Ectodermal cell (in vitro differentiated cells): ENCODE measurements at regions not wholly inside any gene's neighbourhood (a gene's known extent, or its start where the extent isn't known, plus 50 kb on each side); places are given as distances from the start of the nearest gene placed in this dataset.

ENCODE experiments used
- H3K27ac ChIP-seq: 2 replicates; pipeline ENCODE4 v1.7.0; 2013; ENCODE audit warnings: mild to moderate bottlenecking, low read depth, low read length; ENCODE audit not compliant: insufficient read depth, poor library complexity, severe bottlenecking
- H3K27me3 ChIP-seq: 2 replicates; pipeline ENCODE4 v1.7.0; 2013; ENCODE audit warnings: mild to moderate bottlenecking, low read length; ENCODE audit not compliant: insufficient read depth, control insufficient read depth, poor library complexity, severe bottlenecking
- H3K36me3 ChIP-seq: one replicate; pipeline ENCODE4 v1.7.0; 2013; ENCODE audit warnings: low read length; ENCODE audit not compliant: control insufficient read depth, insufficient read depth
- H3K4me1 ChIP-seq: one replicate; pipeline ENCODE4 v1.7.0; 2013; ENCODE audit warnings: low read length; ENCODE audit not compliant: control insufficient read depth, insufficient read depth
- H3K4me3 ChIP-seq: 2 replicates; pipeline ENCODE4 v1.7.0; 2013; ENCODE audit warnings: low read depth, low read length, control low read depth; ENCODE audit not compliant: insufficient read depth
- H3K9me3 ChIP-seq: 2 replicates; pipeline ENCODE4 v1.7.0; 2013; ENCODE audit warnings: mild to moderate bottlenecking, low read length, moderate library complexity; ENCODE audit not compliant: control insufficient read depth
- WGBS, 2 experiments: methylation state at CpG; one replicate each; pipeline ENCODE4 v1.1.7; 2013; ENCODE audit warnings: missing lambda C conversion rate in 2 of 2; 5-methylcytosine and 5-hydroxymethylcytosine counted together

DNA sequence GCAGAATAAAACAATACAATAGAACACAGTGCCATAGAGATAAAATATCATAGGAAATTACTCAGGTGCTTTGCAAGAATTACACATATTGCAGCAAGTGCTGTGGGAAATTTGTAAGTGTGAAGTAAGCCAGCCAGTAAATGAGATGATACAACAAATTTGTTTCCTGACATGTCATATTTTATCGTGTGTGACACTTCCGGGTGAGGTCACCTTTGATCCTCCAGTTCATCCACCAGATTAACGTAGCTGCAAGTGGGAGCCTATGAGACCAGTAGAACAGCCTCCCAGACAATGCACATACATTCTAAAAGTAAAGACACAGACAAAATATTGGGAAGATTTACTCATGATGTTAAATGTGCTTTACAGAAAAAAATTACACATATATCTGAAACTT, 72.2 kb downstream of the PRDM9 start:
- Histone ChIP-seq H3K9me3 (no peaks in the 10 kb centered on the region), H3K4me3 (no peak overlapping the region)

DNA sequence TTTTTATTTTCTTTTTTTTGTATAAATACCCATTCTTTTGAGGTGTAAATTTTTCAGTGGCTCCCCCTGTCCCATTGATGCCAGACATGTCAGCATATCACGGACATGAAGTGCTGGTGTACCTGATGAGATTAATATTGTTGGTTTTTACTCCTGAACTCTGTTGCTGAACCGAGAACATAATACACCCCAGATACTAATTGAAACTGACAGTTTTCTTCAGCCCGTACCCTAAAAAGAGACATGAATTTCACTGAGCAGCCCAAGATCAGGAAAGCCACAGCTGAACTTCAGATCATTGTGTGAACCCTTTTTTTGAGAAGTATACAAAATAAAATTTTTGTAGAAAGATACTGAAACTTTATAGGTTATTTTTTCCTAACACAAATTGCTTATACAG, 75.7 kb downstream of the PRDM9 start:
- no peak overlapping the region for H3K27ac ChIP-seq
- no peaks in the 10 kb centered on the region for H3K36me3 ChIP-seq
- 73 to 93% methylated on average over 2 to 3 of the region's 3 CpGs for WGBS, 2 experiments
- H3K4me1 ChIP-seq = no peaks in the 10 kb centered on the region
- no peaks in the 10 kb centered on the region for H3K27me3 ChIP-seq
- no peak overlapping the region for H3K4me3 ChIP-seq
- no peaks in the 10 kb centered on the region for H3K9me3 ChIP-seq

More for the DNA sequence above, 72.2 kb downstream of the PRDM9 start:
- H3K4me1 ChIP-seq = no peaks in the 10 kb centered on the region
- no peaks in the 10 kb centered on the region for H3K27me3 ChIP-seq
- WGBS, 2 experiments = 91 to 98% methylated on average over 3 of the region's 3 CpGs
- H3K27ac ChIP-seq = no peak overlapping the region
- H3K36me3 ChIP-seq = no peaks in the 10 kb centered on the region

DNA sequence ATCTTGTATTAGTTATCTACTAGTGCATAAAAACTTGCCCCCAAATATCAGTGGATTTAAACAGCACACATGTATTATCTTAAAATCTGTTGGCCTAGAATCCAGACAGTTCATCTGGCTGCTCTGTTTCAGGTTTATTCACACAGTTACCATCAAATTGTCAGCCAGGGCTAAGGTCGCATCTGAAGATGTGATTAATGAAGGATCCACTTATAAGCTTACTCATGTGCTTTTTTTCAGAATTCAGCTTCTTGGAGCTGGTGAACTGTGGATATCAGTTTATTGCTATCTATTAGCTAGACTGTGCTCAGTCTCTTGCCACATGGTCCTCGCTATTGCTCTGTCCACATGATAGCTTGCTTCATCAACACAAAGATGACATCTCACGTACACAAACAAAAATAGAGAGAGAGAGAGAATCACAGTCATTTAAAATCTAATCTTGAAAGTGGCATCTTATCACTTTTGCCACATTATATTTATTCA, 81.5 kb downstream of the PRDM9 start:
- WGBS, 2 experiments = 91 to 95% methylated on average over 3 of the region's 3 CpGs
- H3K4me3 ChIP-seq = no peak overlapping the region
- no peak overlapping the region for H3K27ac ChIP-seq

DNA sequence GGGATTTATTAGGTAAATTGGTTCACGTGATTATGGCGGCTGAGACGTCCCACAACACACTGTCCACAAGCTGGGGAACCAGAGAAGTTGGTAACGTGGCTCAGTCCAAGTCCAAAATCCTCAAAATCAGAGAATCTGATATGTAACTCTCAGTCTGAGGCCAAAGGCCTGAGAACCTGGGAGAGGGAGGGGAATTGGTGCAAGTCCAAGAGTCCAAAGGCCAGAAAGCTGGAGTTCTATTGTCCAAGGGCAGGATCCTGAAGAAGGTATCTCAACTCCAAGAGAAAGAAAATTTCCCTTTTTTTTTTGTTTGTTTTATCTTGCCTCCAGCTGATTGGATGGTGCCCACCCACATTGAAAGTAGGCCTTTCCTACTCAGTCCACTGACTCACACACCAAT, 83.8 kb downstream of the PRDM9 start:
- WGBS, 2 experiments = 86 to 94% methylated on average over 4 of the region's 4 CpGs

More for the DNA sequence above, 81.5 kb downstream of the PRDM9 start:
- H3K36me3 ChIP-seq = no peaks in the 10 kb centered on the region
- no peaks in the 10 kb centered on the region for H3K4me1 ChIP-seq
- H3K9me3 ChIP-seq = no peaks in the 10 kb centered on the region
- H3K27me3 ChIP-seq = no peaks in the 10 kb centered on the region

GRCh38 chr5:23606927-23607326, 99.5 kb downstream of the PRDM9 start:
- H3K4me3 ChIP-seq = no peak overlapping the region
- no peaks in the 10 kb centered on the region for H3K27me3 ChIP-seq
- H3K9me3 ChIP-seq = no peaks in the 10 kb centered on the region
- no peaks in the 10 kb centered on the region for H3K36me3 ChIP-seq
- H3K4me1 ChIP-seq = no peaks in the 10 kb centered on the region
- H3K27ac ChIP-seq = no peak overlapping the region
- WGBS, 2 experiments = 87 to 96% methylated on average over 2 of the region's 2 CpGs

More for the DNA sequence above, 83.8 kb downstream of the PRDM9 start:
- no peak overlapping the region for H3K27ac ChIP-seq
- H3K36me3 ChIP-seq = no peaks in the 10 kb centered on the region
- H3K4me1 ChIP-seq = no peaks in the 10 kb centered on the region
- no peak overlapping the region for H3K4me3 ChIP-seq
- no peaks in the 10 kb centered on the region for H3K9me3 ChIP-seq
- H3K27me3 ChIP-seq = no peaks in the 10 kb centered on the region

DNA sequence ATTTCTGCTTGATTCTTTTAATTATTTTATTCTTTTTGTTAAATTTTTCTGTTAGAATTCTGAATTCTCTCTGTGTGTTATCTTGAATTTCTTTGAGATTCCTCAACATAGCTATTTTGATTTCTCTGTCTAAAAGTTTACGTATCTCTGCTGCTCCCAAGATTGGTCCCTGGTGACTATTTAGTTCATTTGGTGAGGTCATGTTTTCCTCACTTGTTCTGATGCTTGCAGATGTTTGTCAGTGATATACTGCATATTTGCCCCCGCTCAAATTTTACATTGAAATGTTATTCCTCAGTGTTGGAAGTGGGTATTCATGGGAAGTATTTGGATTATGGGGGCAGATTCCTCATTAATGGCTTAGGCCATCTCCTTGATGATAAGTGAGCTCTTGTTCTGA, 105.3 kb downstream of the PRDM9 start:
- Histone ChIP-seq H3K27me3 (no peaks in the 10 kb centered on the region), H3K4me3 (no peak overlapping the region), H3K9me3 (peaks cover 3% of the 10 kb centered on the region), H3K27ac (no peak overlapping the region), H3K4me1 (no peaks in the 10 kb centered on the region), H3K36me3 (no peaks in the 10 kb centered on the region)
- WGBS, 2 experiments = 95 to 100% methylated on average over 2 of the region's 2 CpGs

DNA sequence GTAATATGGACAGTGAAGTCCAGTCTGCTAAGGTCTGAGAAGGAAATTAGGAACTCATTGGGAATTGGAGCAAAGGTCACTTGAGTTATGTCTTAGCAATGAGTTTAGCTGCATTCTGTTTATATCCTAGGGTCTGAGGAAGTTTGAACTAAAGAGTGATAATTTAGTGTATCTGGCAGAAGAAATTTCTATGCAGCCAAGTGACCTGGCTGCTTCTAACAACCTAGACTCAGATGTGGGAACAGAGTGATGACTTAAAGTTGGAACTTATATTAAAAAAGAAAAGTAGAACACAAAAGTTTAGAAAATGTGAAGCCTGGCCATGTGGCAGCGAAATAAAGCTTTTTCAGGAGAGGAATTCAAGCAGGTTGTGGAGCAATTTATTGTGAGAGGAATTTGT, 106.2 kb downstream of the PRDM9 start:
- Histone ChIP-seq H3K27me3 (no peaks in the 10 kb centered on the region), H3K36me3 (no peaks in the 10 kb centered on the region), H3K9me3 (peaks cover 3% of the 10 kb centered on the region), H3K4me1 (no peaks in the 10 kb centered on the region), H3K4me3 (no peak overlapping the region), H3K27ac (no peak overlapping the region)
- WGBS, 2 experiments = 96% methylated on average over 1 of the region's 1 CpG

DNA sequence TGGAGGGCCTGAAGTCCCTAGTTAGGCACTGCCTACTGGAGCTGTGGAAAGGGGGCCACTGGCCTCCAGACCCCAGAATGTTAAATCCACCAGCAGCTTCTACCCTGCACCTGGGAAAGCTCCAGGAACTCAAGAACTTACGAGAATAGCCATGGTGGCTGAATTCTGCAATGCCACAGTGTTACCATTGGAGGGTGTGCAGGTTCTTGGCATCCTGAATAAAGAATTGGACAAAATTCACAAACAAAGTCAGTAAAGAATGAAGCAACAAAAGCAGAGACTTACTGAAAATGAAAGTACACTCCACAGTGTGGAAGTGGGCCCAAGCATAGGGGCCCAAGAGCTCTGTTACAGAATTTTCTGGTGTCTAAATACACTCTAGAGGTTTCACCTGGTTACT, 107.0 kb downstream of the PRDM9 start:
- Histone ChIP-seq H3K27ac (no peak overlapping the region), H3K4me3 (no peak overlapping the region), H3K4me1 (no peaks in the 10 kb centered on the region), H3K27me3 (no peaks in the 10 kb centered on the region), H3K9me3 (peaks cover 3% of the 10 kb centered on the region), H3K36me3 (no peaks in the 10 kb centered on the region)
- WGBS, 2 experiments = 83 to 93% methylated on average over 1 of the region's 1 CpG

- no peak overlapping the region for H3K4me3 ChIP-seq
- 90 to 100% methylated on average over 3 of the region's 4 CpGs for WGBS, 2 experiments
- no peaks in the 10 kb centered on the region for H3K9me3 ChIP-seq
- no peaks in the 10 kb centered on the region for H3K36me3 ChIP-seq
- H3K27ac ChIP-seq = no peak overlapping the region
- no peaks in the 10 kb centered on the region for H3K27me3 ChIP-seq
- H3K4me1 ChIP-seq = no peaks in the 10 kb centered on the region
Measured at GRCh38 chr5:23626961-23627360, 119.6 kb downstream of the PRDM9 start.

GRCh38 chr5:23627976-23628375, 120.6 kb downstream of the PRDM9 start:
- Histone ChIP-seq H3K4me1 (no peaks in the 10 kb centered on the region), H3K9me3 (no peaks in the 10 kb centered on the region), H3K4me3 (no peak overlapping the region), H3K27ac (no peak overlapping the region), H3K27me3 (no peaks in the 10 kb centered on the region), H3K36me3 (no peaks in the 10 kb centered on the region)
- WGBS, 2 experiments = 95 to 96% methylated on average over 3 of the region's 3 CpGs

DNA sequence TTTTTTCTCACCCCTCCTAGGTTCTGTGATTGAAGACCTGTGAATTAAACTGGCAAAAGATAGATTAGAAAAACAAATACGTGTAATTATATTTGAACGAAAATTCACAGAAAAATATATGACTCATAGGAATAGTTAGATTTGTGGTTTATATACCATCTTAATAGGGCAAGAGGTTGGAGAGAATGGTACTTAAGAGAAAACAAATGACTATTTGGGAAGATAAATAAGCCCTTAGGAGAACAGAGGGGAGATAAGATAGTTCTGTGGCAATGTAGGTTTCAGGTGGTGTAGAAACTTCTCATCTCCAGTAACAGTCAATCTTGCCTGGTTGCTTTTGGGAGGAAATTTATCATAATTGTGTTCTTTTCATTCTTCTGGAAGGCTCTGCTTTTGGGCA, 122.0 kb downstream of the PRDM9 start:
- Histone ChIP-seq H3K4me1 (no peaks in the 10 kb centered on the region), H3K9me3 (no peaks in the 10 kb centered on the region), H3K36me3 (no peaks in the 10 kb centered on the region), H3K27ac (no peak overlapping the region), H3K27me3 (no peaks in the 10 kb centered on the region), H3K4me3 (no peak overlapping the region)
- WGBS, 2 experiments = 83 to 100% methylated on average over 2 of the region's 2 CpGs
